ENCODE measurements at regions not wholly inside any gene's neighbourhood (a gene's known extent, or its start where the extent isn't known, plus 50 kb on each side); places are given as distances from the start of the nearest gene placed in this dataset.
"Not testable (repeated sequence)": the region's sequence is repeated elsewhere in the genome, so short reads cannot be mapped to it uniquely, and the experiment has no call there.

GRCh38 chr13:79869326-79869725 is 388.4 kb downstream of the NDFIP2 start:
- H3K27ac Mint-ChIP-seq, result no peak overlapping the region

GRCh38 chr13:79867254-79867653 is 386.3 kb downstream of the NDFIP2 start:
- intact Hi-C loops (cut with micrococcal nuclease), result no loop called here
- Mint-ChIP-seq H3K4me3 (no peak overlapping the region), H3K27ac (no peak overlapping the region), H3K9me3 (no peaks in the 10 kb centered on the region), H3K36me3 (ENCODE audit: low read depth) (no peaks in the 10 kb centered on the region), H3K27me3 (ENCODE audit: low read depth) (no peaks in the 10 kb centered on the region), H3K4me1 (ENCODE audit: low read depth) (no peaks in the 10 kb centered on the region)
- CTCF ChIA-PET, result no interaction called here
- no peak for DNase-seq

More at GRCh38 chr13:79869326-79869725, 388.4 kb downstream of the NDFIP2 start:
- H3K27me3 Mint-ChIP-seq (ENCODE audit: low read depth), result no peaks in the 10 kb centered on the region
- H3K4me1 Mint-ChIP-seq (ENCODE audit: low read depth), result no peaks in the 10 kb centered on the region
- intact Hi-C loops (cut with micrococcal nuclease), result no loop called here
- no peaks in the 10 kb centered on the region for H3K36me3 Mint-ChIP-seq (ENCODE audit: low read depth)
- DNase-seq, result no peak
- H3K4me3 Mint-ChIP-seq, result no peak overlapping the region
- H3K9me3 Mint-ChIP-seq, result no peaks in the 10 kb centered on the region
- CTCF ChIA-PET, result no interaction called here

- Mint-ChIP-seq H3K4me1 (ENCODE audit: low read depth) (no peaks in the 10 kb centered on the region), H3K27ac (no peak overlapping the region), H3K9me3 (no peaks in the 10 kb centered on the region), H3K27me3 (ENCODE audit: low read depth) (no peaks in the 10 kb centered on the region), H3K4me3 (no peak overlapping the region), H3K36me3 (ENCODE audit: low read depth) (no peaks in the 10 kb centered on the region)
- intact Hi-C loops (cut with micrococcal nuclease), result no loop called here
- DNase-seq, result no peak
- CTCF ChIA-PET, result no interaction called here
Measured at GRCh38 chr13:79866436-79866835, 385.5 kb downstream of the NDFIP2 start.

GRCh38 chr13:79862515-79862914 is 381.6 kb downstream of the NDFIP2 start:
- Mint-ChIP-seq H3K27ac (no peak overlapping the region), H3K36me3 (ENCODE audit: low read depth) (no peaks in the 10 kb centered on the region), H3K4me3 (no peak overlapping the region), H3K9me3 (no peaks in the 10 kb centered on the region), H3K4me1 (ENCODE audit: low read depth) (no peaks in the 10 kb centered on the region), H3K27me3 (ENCODE audit: low read depth) (no peaks in the 10 kb centered on the region)
- DNase-seq, result no peak
- intact Hi-C loops (cut with micrococcal nuclease), result no loop called here
- CTCF ChIA-PET, result interaction anchor here (0.7 kb wide), 1 partner anchor 431 kb away, joined by 3 read pairs; no protein-coding TSS in a partner anchor

- H3K27me3 Mint-ChIP-seq (ENCODE audit: low read depth), result no peaks in the 10 kb centered on the region
- CTCF ChIA-PET, result no interaction called here
- H3K27ac Mint-ChIP-seq, result no peak overlapping the region
- H3K4me3 Mint-ChIP-seq, result no peak overlapping the region
- intact Hi-C loops (cut with micrococcal nuclease), result no loop called here
- no peaks in the 10 kb centered on the region for H3K9me3 Mint-ChIP-seq
- DNase-seq, result no peak
- no peaks in the 10 kb centered on the region for H3K36me3 Mint-ChIP-seq (ENCODE audit: low read depth)
- H3K4me1 Mint-ChIP-seq (ENCODE audit: low read depth), result no peaks in the 10 kb centered on the region
Measured at GRCh38 chr13:79861731-79862130, 380.8 kb downstream of the NDFIP2 start.

- Mint-ChIP-seq H3K36me3 (ENCODE audit: low read depth) (no peaks in the 10 kb centered on the region), H3K27ac (no peak overlapping the region), H3K27me3 (ENCODE audit: low read depth) (no peaks in the 10 kb centered on the region), H3K4me3 (no peak overlapping the region), H3K4me1 (ENCODE audit: low read depth) (no peaks in the 10 kb centered on the region), H3K9me3 (no peaks in the 10 kb centered on the region)
- CTCF ChIA-PET, result no interaction called here
- intact Hi-C loops (cut with micrococcal nuclease), result no loop called here
- DNase-seq, result no peak
Measured at GRCh38 chr13:79860791-79861190, 379.8 kb downstream of the NDFIP2 start.

- H3K4me3 Mint-ChIP-seq, result no peak overlapping the region
- no peaks in the 10 kb centered on the region for H3K9me3 Mint-ChIP-seq
- no peaks in the 10 kb centered on the region for H3K4me1 Mint-ChIP-seq (ENCODE audit: low read depth)
- intact Hi-C loops (cut with micrococcal nuclease), result no loop called here
- H3K27me3 Mint-ChIP-seq (ENCODE audit: low read depth), result no peaks in the 10 kb centered on the region
- H3K36me3 Mint-ChIP-seq (ENCODE audit: low read depth), result no peaks in the 10 kb centered on the region
- no peak for DNase-seq
- H3K27ac Mint-ChIP-seq, result no peak overlapping the region
- CTCF ChIA-PET, result no interaction called here
Measured at GRCh38 chr13:79859756-79860155, 378.8 kb downstream of the NDFIP2 start.

GRCh38 chr13:79853251-79853650 is 372.3 kb downstream of the NDFIP2 start:
- intact Hi-C loops (cut with micrococcal nuclease), result no loop called here
- Mint-ChIP-seq H3K9me3 (no peaks in the 10 kb centered on the region), H3K36me3 (ENCODE audit: low read depth) (no peaks in the 10 kb centered on the region), H3K27ac (no peak overlapping the region), H3K4me1 (ENCODE audit: low read depth) (no peaks in the 10 kb centered on the region), H3K4me3 (no peak overlapping the region), H3K27me3 (ENCODE audit: low read depth) (no peaks in the 10 kb centered on the region)
- no peak for DNase-seq
- CTCF ChIA-PET, result interaction anchor here (0.6 kb wide), 1 partner anchor 19 kb away, joined by 4 read pairs; no protein-coding TSS in a partner anchor

- Mint-ChIP-seq H3K9me3 (no peaks in the 10 kb centered on the region), H3K36me3 (ENCODE audit: low read depth) (no peaks in the 10 kb centered on the region), H3K27me3 (ENCODE audit: low read depth) (no peaks in the 10 kb centered on the region), H3K27ac (no peak overlapping the region), H3K4me1 (ENCODE audit: low read depth) (no peaks in the 10 kb centered on the region), H3K4me3 (no peak overlapping the region)
- CTCF ChIA-PET, result no interaction called here
- intact Hi-C loops (cut with micrococcal nuclease), result no loop called here
- DNase-seq, result no peak
Measured at GRCh38 chr13:79851318-79851717, 370.4 kb downstream of the NDFIP2 start.

GRCh38 chr13:79847882-79848592 is 367.1 kb downstream of the NDFIP2 start:
- CTCF ChIA-PET, result no interaction called here
- Mint-ChIP-seq H3K27ac (no peak overlapping the region), H3K27me3 (ENCODE audit: low read depth) (no peaks in the 10 kb centered on the region), H3K4me3 (no peak overlapping the region), H3K9me3 (peaks cover 4% of the 10 kb centered on the region), H3K4me1 (ENCODE audit: low read depth) (no peaks in the 10 kb centered on the region), H3K36me3 (ENCODE audit: low read depth) (no peaks in the 10 kb centered on the region)
- DNase-seq, result no peak
- intact Hi-C loops (cut with micrococcal nuclease), result no loop called here

- no peaks in the 10 kb centered on the region for H3K36me3 Mint-ChIP-seq (ENCODE audit: low read depth)
- H3K9me3 Mint-ChIP-seq, result peaks cover 4% of the 10 kb centered on the region
- intact Hi-C loops (cut with micrococcal nuclease), result no loop called here
- H3K27me3 Mint-ChIP-seq (ENCODE audit: low read depth), result no peaks in the 10 kb centered on the region
- no peak overlapping the region for H3K4me3 Mint-ChIP-seq
- DNase-seq, result no peak
- no peaks in the 10 kb centered on the region for H3K4me1 Mint-ChIP-seq (ENCODE audit: low read depth)
- CTCF ChIA-PET, result no interaction called here
- H3K27ac Mint-ChIP-seq, result no peak overlapping the region
Measured at GRCh38 chr13:79846386-79846785, 365.4 kb downstream of the NDFIP2 start.

- intact Hi-C loops (cut with micrococcal nuclease), result no loop called here
- CTCF ChIA-PET, result no interaction called here
- H3K36me3 Mint-ChIP-seq (ENCODE audit: low read depth), result no peaks in the 10 kb centered on the region
- no peaks in the 10 kb centered on the region for H3K9me3 Mint-ChIP-seq
- no peaks in the 10 kb centered on the region for H3K27me3 Mint-ChIP-seq (ENCODE audit: low read depth)
- no peak for DNase-seq
- H3K4me1 Mint-ChIP-seq (ENCODE audit: low read depth), result no peaks in the 10 kb centered on the region
- no peak overlapping the region for H3K27ac Mint-ChIP-seq
- H3K4me3 Mint-ChIP-seq, result no peak overlapping the region
Measured at GRCh38 chr13:79837741-79838450, 356.9 kb downstream of the NDFIP2 start.

- intact Hi-C loops (cut with micrococcal nuclease); H3K36me3 Mint-ChIP-seq (ENCODE audit: low read depth); H3K27me3 Mint-ChIP-seq (ENCODE audit: low read depth); DNase-seq; H3K4me3 Mint-ChIP-seq; H3K9me3 Mint-ChIP-seq; H3K4me1 Mint-ChIP-seq (ENCODE audit: low read depth); H3K27ac Mint-ChIP-seq: not testable (repeated sequence)
- CTCF ChIA-PET, result interaction anchor here (1.1 kb wide), 1 partner anchor 157 kb away, joined by 4 read pairs; no protein-coding TSS in a partner anchor
Measured at GRCh38 chr13:79836121-79836520, 355.2 kb downstream of the NDFIP2 start.
